Loucy (cell line): ENCODE measurements at regions not wholly inside any gene's neighbourhood (a gene's known extent, or its start where the extent isn't known, plus 50 kb on each side); places are given as distances from the start of the nearest gene placed in this dataset.

ENCODE experiments used
- EZH2phosphoT487 ChIP-seq: fragments of 200-600 bp; IDR thresholded peaks from 2 replicates; pipeline ENCODE4 v1.6.1; 2018; ENCODE audit warnings: antibody characterized with exemption, mild to moderate bottlenecking, moderate library complexity, borderline replicate concordance
- TF ChIP-seq, protein P1 (sequence below): fragments of 200-600 bp; sonication (generic); conservative IDR thresholded peaks from 2 replicates; pipeline ENCODE4 v1.5.1; 2014; ENCODE audit warnings: mild to moderate bottlenecking, antibody characterized with exemption, low read length

DNA sequence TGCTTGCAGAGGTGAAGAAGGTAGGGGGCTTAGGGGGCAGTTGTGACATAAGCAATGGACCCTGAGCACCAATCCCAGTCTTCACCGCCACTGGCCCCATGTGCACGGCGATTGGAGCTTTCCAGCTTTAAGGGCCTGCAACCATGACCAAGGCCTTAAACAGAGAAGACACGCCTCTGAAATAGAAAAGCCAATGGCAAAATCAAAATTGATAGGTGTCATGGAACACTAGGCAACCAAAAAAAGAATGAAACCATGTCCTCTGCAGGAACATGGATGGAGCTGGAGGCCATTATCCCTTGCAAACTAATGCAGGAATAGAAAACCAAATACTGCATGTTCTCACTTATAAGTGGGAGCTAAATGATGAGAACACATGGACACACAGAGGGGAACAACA, 146.3 kb downstream of the SCARB1 start:
- TF ChIP-seq, protein P1, sequence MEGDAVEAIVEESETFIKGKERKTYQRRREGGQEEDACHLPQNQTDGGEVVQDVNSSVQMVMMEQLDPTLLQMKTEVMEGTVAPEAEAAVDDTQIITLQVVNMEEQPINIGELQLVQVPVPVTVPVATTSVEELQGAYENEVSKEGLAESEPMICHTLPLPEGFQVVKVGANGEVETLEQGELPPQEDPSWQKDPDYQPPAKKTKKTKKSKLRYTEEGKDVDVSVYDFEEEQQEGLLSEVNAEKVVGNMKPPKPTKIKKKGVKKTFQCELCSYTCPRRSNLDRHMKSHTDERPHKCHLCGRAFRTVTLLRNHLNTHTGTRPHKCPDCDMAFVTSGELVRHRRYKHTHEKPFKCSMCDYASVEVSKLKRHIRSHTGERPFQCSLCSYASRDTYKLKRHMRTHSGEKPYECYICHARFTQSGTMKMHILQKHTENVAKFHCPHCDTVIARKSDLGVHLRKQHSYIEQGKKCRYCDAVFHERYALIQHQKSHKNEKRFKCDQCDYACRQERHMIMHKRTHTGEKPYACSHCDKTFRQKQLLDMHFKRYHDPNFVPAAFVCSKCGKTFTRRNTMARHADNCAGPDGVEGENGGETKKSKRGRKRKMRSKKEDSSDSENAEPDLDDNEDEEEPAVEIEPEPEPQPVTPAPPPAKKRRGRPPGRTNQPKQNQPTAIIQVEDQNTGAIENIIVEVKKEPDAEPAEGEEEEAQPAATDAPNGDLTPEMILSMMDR = no peak
- TF ChIP-seq EZH2phosphoT487 = no peak
